Fibroblast of the aortic adventitia (primary cell): ENCODE measurements at regions not wholly inside any gene's neighbourhood (a gene's known extent, or its start where the extent isn't known, plus 50 kb on each side); places are given as distances from the start of the nearest gene placed in this dataset.

Experiments used
- DNase-seq: peaks from one replicate; pipeline ENCODE4 v3.0.0-alpha.2; 2010; ENCODE audit warnings: low read depth
- H3K4me3 ChIP-seq: 2 replicates; pipeline ENCODE4 v1.5.1; 2011; ENCODE audit warnings: low read depth, mild to moderate bottlenecking, control low read depth, low read length, moderate library complexity
- CTCF ChIP-seq: IDR thresholded peaks from 2 replicates; pipeline ENCODE4 v1.5.1; 2011; ENCODE audit warnings: mild to moderate bottlenecking, low read length, control low read depth, inconsistent platforms; ENCODE audit not compliant: insufficient read depth

DNA sequence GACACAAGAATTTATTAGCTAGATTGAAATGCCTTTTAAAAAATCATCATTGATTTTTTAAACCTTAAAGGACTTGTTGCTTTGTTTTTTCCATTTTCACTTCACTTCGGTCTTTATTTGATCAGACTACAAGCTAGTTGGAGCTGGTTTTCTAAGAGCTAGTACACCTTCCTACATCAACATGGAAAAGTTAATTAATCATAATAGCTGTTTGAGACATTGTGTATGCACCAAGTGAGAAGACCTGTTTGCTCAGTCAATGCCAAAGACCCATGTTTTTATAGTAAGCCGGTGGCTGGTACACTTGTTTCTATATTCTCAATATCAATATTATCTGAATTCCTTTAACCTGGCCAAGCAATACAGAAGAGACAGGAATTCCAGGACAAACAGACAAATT, 310.2 kb upstream of the SGK1 start:
- H3K4me3 ChIP-seq, result no peak overlapping the region
- TF ChIP-seq CTCF, result no peak
- DNase-seq, result no peak

- no peak for TF ChIP-seq CTCF
- no peak overlapping the region for H3K4me3 ChIP-seq
- DNase-seq, result no peak
Observed at GRCh38 chr6:134627707-134628106, 309.8 kb upstream of the SGK1 start.

GRCh38 chr6:134626589-134626988, 308.7 kb upstream of the SGK1 start:
- H3K4me3 ChIP-seq, result no peak overlapping the region
- no peak for DNase-seq
- TF ChIP-seq CTCF, result no peak

DNA sequence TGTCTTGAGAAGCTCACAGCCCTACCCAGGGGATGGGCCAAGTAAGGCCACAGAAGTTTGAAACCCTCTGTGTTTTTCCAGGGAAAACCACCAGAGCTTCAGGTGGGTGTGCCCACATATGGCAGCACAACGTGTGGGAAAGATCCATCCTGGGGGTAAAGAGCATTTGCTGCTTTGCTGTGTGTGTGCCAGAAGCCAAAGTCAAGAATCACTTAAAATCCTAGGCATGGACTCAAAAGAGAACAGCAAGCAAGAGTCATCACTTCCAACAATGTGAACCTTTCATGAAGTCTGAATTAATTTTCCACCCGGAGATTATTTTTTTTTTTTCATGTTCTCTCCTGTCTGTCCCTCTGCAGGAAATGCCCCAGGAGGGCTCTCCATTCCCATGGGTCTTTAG, 308.2 kb upstream of the SGK1 start:
- no peak overlapping the region for H3K4me3 ChIP-seq
- peak; percentile 41 for DNase-seq
- no peak for TF ChIP-seq CTCF

DNA sequence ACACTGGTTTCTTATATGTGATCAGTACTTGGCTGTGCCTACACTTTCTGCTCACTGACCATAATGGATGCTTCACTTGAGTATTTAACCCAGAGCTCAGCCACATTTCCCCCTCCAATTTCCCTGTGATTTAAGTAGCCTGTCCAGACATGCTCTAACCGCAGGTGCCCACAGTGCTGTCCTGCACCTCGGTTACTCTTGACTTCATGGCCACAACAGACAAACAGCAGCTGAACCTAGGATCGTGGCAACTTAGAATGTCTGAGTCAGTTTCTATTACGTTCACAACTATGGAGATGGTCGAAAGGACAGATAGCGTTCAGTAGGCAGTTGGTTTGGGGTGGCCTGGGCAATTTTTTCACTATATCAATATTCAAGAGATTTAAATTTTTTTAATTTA, 306.9 kb upstream of the SGK1 start:
- DNase-seq, result no peak
- no peak for TF ChIP-seq CTCF
- H3K4me3 ChIP-seq, result no peak overlapping the region

GRCh38 chr6:134623401-134623800, 305.5 kb upstream of the SGK1 start:
- H3K4me3 ChIP-seq, result no peak overlapping the region
- no peak for TF ChIP-seq CTCF
- no peak for DNase-seq

DNA sequence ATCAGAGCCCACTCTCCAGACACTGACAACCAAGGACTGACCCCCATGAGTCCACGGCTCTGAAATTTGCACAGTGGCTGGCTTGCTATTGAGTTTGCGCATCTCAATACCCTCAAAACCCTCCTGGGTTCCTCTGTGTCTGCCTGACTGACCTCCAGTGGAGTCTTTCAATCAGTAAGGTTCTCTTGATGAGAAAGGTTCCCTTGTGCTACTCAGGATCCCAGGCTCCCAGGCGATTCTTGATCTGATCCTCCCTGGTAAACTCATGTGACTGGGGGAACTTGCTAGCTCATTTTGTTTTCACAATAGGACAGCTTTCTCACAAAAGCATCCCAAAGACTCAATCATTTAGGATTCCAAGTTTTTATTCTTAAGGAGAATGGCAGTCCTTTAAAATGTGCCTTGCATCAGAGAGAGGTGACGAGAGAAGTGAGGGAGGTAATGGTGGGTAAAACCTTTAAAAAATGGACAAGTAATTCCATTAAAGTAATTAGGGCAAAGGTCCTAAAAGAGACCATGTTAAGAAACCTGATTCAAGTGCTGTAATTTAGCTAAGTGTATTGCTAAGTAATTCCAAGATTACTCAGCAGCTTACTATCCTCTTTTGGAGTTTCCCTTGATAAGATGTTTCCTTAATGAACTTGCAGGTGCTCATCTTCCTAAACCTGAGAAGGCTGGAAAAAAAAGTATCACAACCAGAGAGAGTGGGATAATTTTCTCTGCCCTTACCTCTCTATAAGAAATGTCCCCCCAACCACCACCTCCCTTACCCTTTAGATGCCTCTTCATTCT, 304.7 kb upstream of the SGK1 start:
- H3K4me3 ChIP-seq, result no peak overlapping the region
- no peak for TF ChIP-seq CTCF
- DNase-seq, result no peak
